MM.1S (cell line): ENCODE measurements at regions not wholly inside any gene's neighbourhood (a gene's known extent, or its start where the extent isn't known, plus 50 kb on each side); places are given as distances from the start of the nearest gene placed in this dataset.

Experiments
- DNase-seq: peaks from one replicate; pipeline ENCODE4 v3.0.0-alpha.2; 2015
- H2AFZ ChIP-seq: fragments of 300-600 bp; sonication (generic); 2 replicates; pipeline ENCODE4 v1.6.0; 2016; ENCODE audit warnings: antibody characterized with exemption, low read length
- H3F3A ChIP-seq: fragments of 300-600 bp; sonication (generic); 2 replicates; pipeline ENCODE4 v1.6.1; 2016; ENCODE audit warnings: mild to moderate bottlenecking, antibody characterized with exemption, low read length, moderate library complexity, mixed read lengths; ENCODE audit not compliant: insufficient read depth
- H3K27ac ChIP-seq: fragments of 300-600 bp; sonication (generic); 2 replicates; pipeline ENCODE4 v1.5.1; 2016; ENCODE audit warnings: mild to moderate bottlenecking, low read length
- H3K27me3 ChIP-seq: fragments of 300-600 bp; sonication (generic); replicated peaks from 2 replicates; pipeline ENCODE4 v1.6.0; 2016; ENCODE audit warnings: low read length; ENCODE audit not compliant: insufficient read depth
- H3K36me3 ChIP-seq: fragments of 300-600 bp; sonication (generic); replicated peaks from 2 replicates; pipeline ENCODE4 v1.6.1; 2016; ENCODE audit warnings: mild to moderate bottlenecking, low read length, mixed read lengths; ENCODE audit not compliant: insufficient read depth
- H3K4me1 ChIP-seq: fragments of 300-600 bp; sonication (generic); 2 replicates; pipeline ENCODE4 v1.6.1; 2016; ENCODE audit warnings: low read length, mixed read lengths
- H3K4me2 ChIP-seq: fragments of 300-600 bp; sonication (generic); 2 replicates; pipeline ENCODE4 v1.6.0; 2016; ENCODE audit warnings: low read depth, low read length
- H3K4me3 ChIP-seq: fragments of 300-600 bp; sonication (generic); 2 replicates; pipeline ENCODE4 v1.5.1; 2016; ENCODE audit warnings: low read length, mixed read lengths
- H3K79me2 ChIP-seq: fragments of 300-600 bp; sonication (generic); 2 replicates; pipeline ENCODE4 v1.6.1; 2016; ENCODE audit warnings: mixed run types, low read length, mixed read lengths
- H3K9ac ChIP-seq: fragments of 300-600 bp; sonication (generic); 2 replicates; pipeline ENCODE4 v1.6.1; 2016; ENCODE audit warnings: low read length, mixed read lengths
- H3K9me2 ChIP-seq: fragments of 300-600 bp; sonication (generic); replicated peaks from 2 replicates; pipeline ENCODE4 v1.6.1; 2016; ENCODE audit warnings: mild to moderate bottlenecking, low read length, mixed read lengths; ENCODE audit not compliant: insufficient read depth
- H3K9me3 ChIP-seq: fragments of 300-600 bp; sonication (generic); replicated peaks from 2 replicates; pipeline ENCODE4 v1.6.1; 2016; ENCODE audit warnings: mild to moderate bottlenecking, low read length, mixed read lengths; ENCODE audit not compliant: insufficient read depth
- H4K20me1 ChIP-seq: fragments of 300-600 bp; sonication (generic); 2 replicates; pipeline ENCODE4 v1.6.1; 2016; ENCODE audit warnings: mild to moderate bottlenecking, low read length, moderate library complexity, mixed read lengths; ENCODE audit not compliant: insufficient read depth
- EZH2 ChIP-seq: fragments of 300-600 bp; sonication (generic); optimal IDR thresholded peaks from 2 replicates; pipeline ENCODE3; 2017; ENCODE audit warnings: low read depth, mild to moderate bottlenecking, antibody characterized with exemption, low read length, mixed read lengths
- EZH2phosphoT487 ChIP-seq: fragments of 300-600 bp; sonication (generic); IDR thresholded peaks from 2 replicates; pipeline ENCODE4 v1.6.1; 2018; ENCODE audit warnings: antibody characterized with exemption, low read length
- TF ChIP-seq, protein P1 (sequence below): fragments of 300-600 bp; sonication (generic); IDR thresholded peaks from 2 replicates; pipeline ENCODE4 v1.5.1; 2016; ENCODE audit warnings: antibody characterized with exemption, low read length, mixed read lengths

DNA sequence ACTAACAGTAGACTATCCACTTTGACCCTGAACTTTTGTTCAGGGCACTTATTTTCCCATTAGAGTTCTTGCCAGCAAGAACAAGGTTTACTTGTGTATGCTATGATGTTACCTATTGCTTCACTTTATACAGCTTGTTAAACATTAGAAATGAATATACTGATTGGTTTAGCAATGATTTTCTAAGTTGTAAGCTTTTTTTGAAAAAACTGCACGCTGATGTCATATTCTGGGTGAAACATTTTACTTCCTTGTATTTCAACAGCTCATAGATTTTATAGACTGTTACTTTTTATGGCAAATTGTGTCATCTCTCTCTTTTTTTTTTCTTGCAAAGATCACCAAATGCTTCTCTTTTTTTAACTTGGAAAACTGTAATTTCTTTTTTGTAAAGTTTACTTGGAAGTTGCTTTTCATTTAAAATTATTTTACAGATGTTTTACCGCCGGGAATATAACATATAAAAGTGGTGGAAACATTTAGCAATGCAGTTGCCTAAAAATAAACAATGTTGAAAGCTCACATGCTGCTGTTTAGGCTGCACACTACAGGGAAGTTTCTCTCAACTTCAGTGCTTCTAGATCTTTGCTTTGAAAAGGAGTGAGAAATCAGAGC lies 215.3 kb upstream of the NFIA start:
- no peaks in the 10 kb centered on the region for H3K79me2 ChIP-seq
- no peak overlapping the region for H3K9ac ChIP-seq
- H2AFZ ChIP-seq: no peak overlapping the region

DNA sequence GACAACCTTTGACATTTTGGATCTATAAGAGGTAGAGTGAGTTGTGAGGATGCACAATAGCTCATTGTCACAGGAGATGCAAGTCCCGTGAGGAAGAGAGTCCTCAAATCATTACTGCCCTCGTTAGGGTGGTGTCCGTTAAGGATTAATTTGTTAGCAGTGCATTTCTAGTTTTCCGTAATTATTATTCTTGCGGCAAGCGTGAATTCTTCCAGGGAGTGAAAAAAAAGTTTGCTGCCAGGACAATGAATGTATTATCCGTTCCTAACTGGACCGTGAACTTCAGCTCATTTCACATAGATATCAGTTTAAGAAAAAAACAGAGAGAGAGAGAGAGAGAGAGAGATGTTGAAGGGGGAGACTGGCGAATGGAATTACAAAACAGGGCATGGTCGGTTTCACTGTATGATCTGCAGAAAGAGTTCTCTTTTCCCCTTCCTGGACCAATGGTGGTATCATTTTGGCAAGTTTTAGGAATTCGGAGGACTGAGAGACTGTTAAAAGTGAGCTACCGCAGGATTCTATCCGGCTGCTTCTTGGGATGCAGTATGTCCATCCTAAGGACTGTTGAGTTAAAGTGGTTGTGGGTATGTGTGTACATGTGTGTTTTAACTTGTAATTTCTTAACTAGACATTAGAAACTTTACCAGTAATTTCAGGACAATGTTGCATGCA lies 216.0 kb upstream of the NFIA start:
- H3K9ac ChIP-seq: no peak overlapping the region
- H2AFZ ChIP-seq: no peak overlapping the region
- H3K9me3 ChIP-seq: no peaks in the 10 kb centered on the region
- no peak for DNase-seq
- no peaks in the 10 kb centered on the region for H3K27me3 ChIP-seq
- H3K36me3 ChIP-seq: no peaks in the 10 kb centered on the region
- no peak overlapping the region for H3K4me2 ChIP-seq
- no peaks in the 10 kb centered on the region for H3K9me2 ChIP-seq
- H3F3A ChIP-seq: no peaks in the 10 kb centered on the region
- no peaks in the 10 kb centered on the region for H3K79me2 ChIP-seq
- no peak overlapping the region for H3K4me3 ChIP-seq
- H4K20me1 ChIP-seq: no peaks in the 10 kb centered on the region
- no peak for TF ChIP-seq EZH2
- no peak for TF ChIP-seq EZH2phosphoT487
- TF ChIP-seq, protein P1, sequence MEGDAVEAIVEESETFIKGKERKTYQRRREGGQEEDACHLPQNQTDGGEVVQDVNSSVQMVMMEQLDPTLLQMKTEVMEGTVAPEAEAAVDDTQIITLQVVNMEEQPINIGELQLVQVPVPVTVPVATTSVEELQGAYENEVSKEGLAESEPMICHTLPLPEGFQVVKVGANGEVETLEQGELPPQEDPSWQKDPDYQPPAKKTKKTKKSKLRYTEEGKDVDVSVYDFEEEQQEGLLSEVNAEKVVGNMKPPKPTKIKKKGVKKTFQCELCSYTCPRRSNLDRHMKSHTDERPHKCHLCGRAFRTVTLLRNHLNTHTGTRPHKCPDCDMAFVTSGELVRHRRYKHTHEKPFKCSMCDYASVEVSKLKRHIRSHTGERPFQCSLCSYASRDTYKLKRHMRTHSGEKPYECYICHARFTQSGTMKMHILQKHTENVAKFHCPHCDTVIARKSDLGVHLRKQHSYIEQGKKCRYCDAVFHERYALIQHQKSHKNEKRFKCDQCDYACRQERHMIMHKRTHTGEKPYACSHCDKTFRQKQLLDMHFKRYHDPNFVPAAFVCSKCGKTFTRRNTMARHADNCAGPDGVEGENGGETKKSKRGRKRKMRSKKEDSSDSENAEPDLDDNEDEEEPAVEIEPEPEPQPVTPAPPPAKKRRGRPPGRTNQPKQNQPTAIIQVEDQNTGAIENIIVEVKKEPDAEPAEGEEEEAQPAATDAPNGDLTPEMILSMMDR: no peak
- H3K27ac ChIP-seq: no peak overlapping the region
- 0 out of 2 replicates have a peak, but pooled peaks cover 5% of the 10 kb centered on the region for H3K4me1 ChIP-seq

More for the DNA sequence above, 215.3 kb upstream of the NFIA start:
- Histone ChIP-seq H3K27ac (no peak overlapping the region), H3K9me2 (no peaks in the 10 kb centered on the region), H3K27me3 (no peaks in the 10 kb centered on the region), H3K9me3 (no peaks in the 10 kb centered on the region), H3F3A (no peaks in the 10 kb centered on the region), H3K4me3 (no peak overlapping the region), H3K4me1 (0 out of 2 replicates have a peak, but pooled peaks cover 5% of the 10 kb centered on the region), H3K36me3 (no peaks in the 10 kb centered on the region), H4K20me1 (no peaks in the 10 kb centered on the region), H3K4me2 (no peak overlapping the region)
- no peak for DNase-seq
- TF ChIP-seq EZH2phosphoT487 (no peak), EZH2 (no peak)
- TF ChIP-seq, protein P1: no peak

DNA sequence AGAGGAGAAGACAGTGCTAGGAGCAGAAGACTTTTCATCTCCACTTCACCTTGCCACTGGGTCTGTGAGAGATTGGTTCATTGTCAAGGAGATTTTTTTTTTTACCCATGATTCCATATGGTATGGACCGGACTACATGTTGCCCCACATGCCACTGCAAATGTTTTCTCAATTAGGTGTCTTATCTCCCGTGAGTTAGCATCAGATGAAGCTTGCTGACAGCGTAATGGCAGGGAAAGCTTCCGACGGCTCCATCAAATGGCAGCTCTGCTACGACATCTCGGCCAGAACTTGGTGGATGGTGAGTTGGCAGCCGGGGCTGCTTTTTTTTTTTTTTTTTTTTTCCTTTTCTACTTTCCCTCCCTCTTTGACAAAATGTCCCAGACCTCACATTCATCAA lies 217.2 kb upstream of the NFIA start:
- H2AFZ ChIP-seq: no peak overlapping the region
- H3K79me2 ChIP-seq: no peaks in the 10 kb centered on the region
- H3K9me3 ChIP-seq: no peaks in the 10 kb centered on the region
- H3F3A ChIP-seq: no peaks in the 10 kb centered on the region
- no peak overlapping the region for H3K4me2 ChIP-seq
- DNase-seq: no peak
- H3K27me3 ChIP-seq: no peaks in the 10 kb centered on the region
- H3K9me2 ChIP-seq: no peaks in the 10 kb centered on the region
- H4K20me1 ChIP-seq: no peaks in the 10 kb centered on the region
- no peak for TF ChIP-seq EZH2phosphoT487
- TF ChIP-seq, protein P1: no peak
- TF ChIP-seq EZH2: no peak
- H3K4me1 ChIP-seq: 0 out of 2 replicates have a peak, but pooled peaks cover under 1% of the 10 kb centered on the region
- no peak overlapping the region for H3K9ac ChIP-seq
- no peak overlapping the region for H3K4me3 ChIP-seq
- H3K27ac ChIP-seq: no peak overlapping the region
- no peaks in the 10 kb centered on the region for H3K36me3 ChIP-seq
